Urinary bladder (tissue), 4 donors: ENCODE measurements at regions not wholly inside any gene's neighbourhood (a gene's known extent, or its start where the extent isn't known, plus 50 kb on each side); places are given as distances from the start of the nearest gene placed in this dataset. TPM values are rescaled to one million over a fixed set of nuclear protein-coding genes. Genes with fewer than 3 reads are reported as not detected.
"Not testable (repeated sequence)": the region's sequence is repeated elsewhere in the genome, so short reads cannot be mapped to it uniquely, and the experiment has no call there.

Source experiments
- DNase-seq: peaks from one replicate; pipeline ENCODE4 v3.0.0-alpha.2; 2015; ENCODE audit errors: extremely low spot score
- H3K27ac ChIP-seq: one replicate; pipeline ENCODE4 v1.5.1; 2013; ENCODE audit warnings: low read depth, mild to moderate bottlenecking, moderate library complexity
- H3K36me3 ChIP-seq: one replicate; pipeline ENCODE4 v1.6.1; 2013; ENCODE audit warnings: mild to moderate bottlenecking, moderate library complexity; ENCODE audit not compliant: insufficient read depth
- H3K4me1 ChIP-seq: one replicate; pipeline ENCODE4 v1.6.1; 2013; ENCODE audit warnings: mild to moderate bottlenecking, moderate library complexity; ENCODE audit not compliant: insufficient read depth
- H3K4me3 ChIP-seq: one replicate; pipeline ENCODE4 v1.5.1; 2013; ENCODE audit warnings: low read depth, low read length
- WGBS: extraction: QIAGEN DNeasy Blood & Tissue Kit; methylation state at CpG from one replicate; pipeline ENCODE4 v1.1.7; 2013; 5-methylcytosine and 5-hydroxymethylcytosine counted together
- small RNA-seq: library from RNA; depleted of rRNA; stranded (forward); fragments of <200 nt; gene quantifications from one replicate; pipeline ENCODE3, GENCODE V24; 2014
- donor health status: healthy with polysubstance abuse.
- donor health status: healthy.

DNA sequence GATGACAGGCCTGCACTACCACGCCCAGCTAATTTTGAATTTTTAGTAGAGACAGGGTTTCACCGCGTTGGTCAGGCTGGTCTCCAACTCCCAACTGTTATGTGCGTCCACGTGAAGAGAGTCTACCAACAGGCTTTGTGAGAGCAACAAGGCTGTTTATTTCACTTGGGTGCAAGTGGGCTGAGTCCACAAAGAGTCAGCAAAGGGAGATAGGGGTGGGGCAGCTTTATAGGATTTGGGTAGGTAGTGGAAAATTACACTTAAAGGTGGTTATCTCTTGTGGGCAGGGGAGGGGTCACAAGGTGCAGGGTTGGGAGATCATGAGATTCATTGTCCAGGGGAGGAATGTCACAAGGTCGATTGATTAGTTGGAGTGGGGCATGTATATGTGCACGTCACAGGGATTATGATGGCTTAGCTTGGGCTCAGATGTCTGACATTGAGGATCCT is 111.6 kb downstream of the GOSR1 start:
- no peak overlapping the region for H3K27ac ChIP-seq
- H3K36me3 ChIP-seq, result no peaks in the 10 kb centered on the region
- no peak for DNase-seq
- no peak overlapping the region for H3K4me3 ChIP-seq
- no peaks in the 10 kb centered on the region for H3K4me1 ChIP-seq
- 78% methylated on average over 7 of the region's 7 CpGs for WGBS

DNA sequence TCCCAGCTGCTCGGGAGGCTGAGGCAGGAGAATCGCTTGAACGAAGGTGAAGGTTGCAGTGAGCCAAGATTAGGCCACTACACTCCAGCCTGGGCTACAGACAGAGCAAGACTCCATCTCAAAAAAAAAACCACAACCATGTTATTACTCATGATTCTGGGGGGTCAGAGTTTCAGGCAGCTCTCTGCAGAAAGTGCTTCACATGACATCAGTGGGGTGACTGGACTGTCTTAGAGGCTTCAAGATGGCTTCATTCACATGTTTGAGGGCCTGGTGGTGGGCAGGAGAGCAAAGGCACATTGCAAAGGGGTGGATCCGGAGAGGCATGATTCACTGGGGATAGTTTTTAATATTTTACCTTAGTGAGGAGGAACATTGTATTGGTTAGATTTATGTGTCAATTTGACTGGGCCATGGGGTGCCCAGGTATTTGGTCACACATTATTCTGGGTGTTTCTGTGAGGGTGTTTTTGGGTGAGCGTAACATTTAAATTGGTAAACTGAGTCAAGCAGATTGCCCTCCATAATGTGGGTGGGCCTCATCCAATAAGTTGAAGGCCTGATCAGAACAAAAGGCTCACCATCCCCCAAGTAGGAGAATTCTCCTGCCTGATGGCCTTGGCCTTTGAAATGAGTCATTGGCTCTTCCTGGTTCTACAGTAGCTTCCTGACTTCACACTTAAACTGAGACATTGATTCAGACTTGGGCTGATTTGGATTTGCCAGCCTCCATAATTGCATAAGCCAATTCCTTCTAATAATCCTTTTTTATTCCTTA is 109.8 kb downstream of the GOSR1 start:
- Histone ChIP-seq H3K36me3 (no peaks in the 10 kb centered on the region), H3K4me3 (no peak overlapping the region), H3K4me1 (no peaks in the 10 kb centered on the region), H3K27ac (no peak overlapping the region)
- 96% methylated on average over 5 of the region's 5 CpGs for WGBS
- no peak for DNase-seq

DNA sequence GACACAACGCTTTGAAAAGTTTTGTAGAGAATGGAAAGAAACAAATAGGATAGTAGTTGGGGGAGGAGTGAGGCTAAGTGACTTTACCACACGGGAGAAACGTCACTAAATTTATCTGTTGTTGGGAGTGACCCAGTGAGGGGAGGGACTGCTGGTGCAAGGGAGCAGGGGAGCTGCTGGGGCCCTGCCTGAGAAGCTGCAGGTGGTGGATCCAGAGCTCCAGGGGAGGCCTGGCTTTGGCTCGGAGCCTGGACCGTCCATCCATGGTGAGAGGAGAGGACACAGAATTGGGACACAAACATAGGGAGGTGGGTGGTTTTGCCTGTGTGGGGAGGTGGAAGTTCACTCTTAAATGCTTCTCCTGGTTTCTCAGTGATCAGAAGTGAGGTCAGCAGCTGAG is 107.6 kb downstream of the GOSR1 start:
- no peak overlapping the region for H3K27ac ChIP-seq
- DNase-seq, result no peak
- 50% methylated on average over 5 of the region's 5 CpGs for WGBS
- no peaks in the 10 kb centered on the region for H3K36me3 ChIP-seq
- H3K4me3 ChIP-seq, result no peak overlapping the region
- no peaks in the 10 kb centered on the region for H3K4me1 ChIP-seq

DNA sequence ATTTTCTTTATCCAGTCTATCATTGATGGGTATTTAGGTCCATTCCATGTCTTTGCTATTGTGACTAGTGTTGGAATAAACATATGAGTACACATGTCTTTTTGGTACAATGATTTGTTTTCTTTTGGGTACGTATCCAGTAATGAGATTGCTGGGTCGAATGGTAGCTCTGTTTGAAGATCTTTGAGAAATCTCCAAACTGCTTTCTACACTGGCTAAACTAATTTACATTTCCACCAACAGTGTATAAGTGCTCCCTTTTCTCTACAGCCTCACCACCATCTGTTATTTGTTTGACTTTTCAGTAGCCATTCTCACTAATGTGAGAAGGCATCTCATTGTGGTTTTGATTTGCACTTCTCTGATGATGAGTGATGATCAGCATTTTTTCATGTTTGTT is 103.7 kb downstream of the GOSR1 start:
- no peak for DNase-seq
- WGBS, result 89% methylated on average over 2 of the region's 2 CpGs
- Histone ChIP-seq H3K4me3 (no peak overlapping the region), H3K4me1 (no peaks in the 10 kb centered on the region), H3K27ac (no peak overlapping the region), H3K36me3 (no peaks in the 10 kb centered on the region)

DNA sequence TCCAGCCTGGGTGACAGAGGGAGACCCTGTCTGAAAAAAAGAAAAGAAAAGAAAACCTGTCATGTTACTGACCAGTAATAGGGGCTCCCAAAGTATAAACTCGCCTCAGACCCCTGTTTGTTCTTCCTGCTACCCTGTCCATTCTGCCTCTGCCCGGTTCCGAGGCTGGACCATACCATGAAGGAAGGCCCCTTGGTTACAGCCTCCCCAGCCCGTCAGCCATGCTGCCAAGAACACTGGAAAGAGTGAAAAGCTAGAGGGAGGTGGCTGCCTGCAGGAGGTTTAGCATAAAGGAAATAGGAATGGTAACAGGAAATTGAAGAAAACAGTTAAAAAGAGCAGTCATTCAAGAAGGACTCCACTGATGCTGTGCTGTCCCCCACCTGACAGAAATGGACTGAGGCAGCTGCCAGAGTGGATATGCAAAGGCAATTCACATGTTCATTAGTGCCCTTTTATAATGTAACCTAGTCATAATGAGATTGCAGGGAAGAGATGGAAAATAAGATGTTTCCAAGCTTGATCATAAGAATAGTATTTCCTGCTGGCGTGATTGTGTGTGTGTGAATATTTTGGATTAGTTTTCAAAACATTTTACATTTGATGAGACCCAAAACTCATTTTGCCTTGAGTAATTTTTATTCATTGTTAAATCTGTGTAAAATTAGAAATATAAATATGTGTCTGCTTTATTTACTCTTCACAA is 102.6 kb downstream of the GOSR1 start:
- Histone ChIP-seq H3K4me3 (no peak overlapping the region), H3K27ac (no peak overlapping the region), H3K36me3 (no peaks in the 10 kb centered on the region), H3K4me1 (no peaks in the 10 kb centered on the region)
- WGBS, result 77% methylated on average over 5 of the region's 5 CpGs
- no peak for DNase-seq

DNA sequence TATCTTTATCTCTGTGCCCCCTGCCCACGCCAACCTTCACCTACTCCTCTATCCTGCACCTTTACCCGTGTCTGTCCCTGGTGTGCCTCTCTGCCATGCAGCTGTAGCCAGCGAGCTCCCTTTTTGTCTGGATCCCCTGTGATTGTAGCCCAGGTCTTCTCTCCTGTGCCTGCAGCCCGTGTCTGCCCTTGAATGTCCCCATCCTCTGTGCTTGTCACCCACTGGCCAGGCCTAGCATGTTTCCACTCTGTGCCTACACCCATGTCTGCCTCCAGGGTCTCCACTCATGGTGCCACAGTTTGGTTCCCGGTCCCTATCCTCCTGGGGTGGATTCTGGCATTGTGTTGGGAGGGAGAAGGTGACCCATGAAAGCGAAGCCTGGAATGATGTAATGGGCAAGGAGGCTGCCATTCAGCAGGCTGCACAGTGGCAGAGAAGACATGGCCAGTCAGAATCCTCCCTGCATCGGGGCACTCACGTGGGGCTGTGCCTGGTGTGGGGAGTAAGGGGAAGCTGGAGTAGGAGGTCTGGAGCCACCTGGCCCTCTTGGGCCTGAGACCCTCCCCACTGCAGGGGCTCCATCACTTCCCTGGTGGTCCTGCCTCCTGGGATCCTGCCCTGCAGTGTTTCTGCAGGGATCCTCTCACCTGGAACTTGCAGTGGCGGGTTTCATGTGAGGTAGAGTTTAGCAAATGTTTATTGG is 101.0 kb downstream of the GOSR1 start:
- WGBS, result 79% methylated on average over 9 of the region's 9 CpGs
- DNase-seq, H3K27ac ChIP-seq, H3K4me3 ChIP-seq, H3K36me3 ChIP-seq, H3K4me1 ChIP-seq: not testable (repeated sequence)

Small RNAs in the stretch of these regions (small RNA-seq; reads per million reads assigned to genes)
- gene AC005562.1 (not detected), gene AC127024.7 (not detected), gene RN7SL316P (not detected)
